ENCODE measurements at regions not wholly inside any gene's neighbourhood (a gene's known extent, or its start where the extent isn't known, plus 50 kb on each side); places are given as distances from the start of the nearest gene placed in this dataset.

GRCh38 chr13:103373916-103374315 is 307.7 kb upstream of the SLC10A2 start:
- TF ChIP-seq CTCF (IDR thresholded peaks at IDR 0.05) (no peak), POLR2A (IDR thresholded peaks at IDR 0.05) (no peak)
- H3K4me3 ChIP-seq (ENCODE audit: low read depth, poor library complexity, severe bottlenecking): no peak overlapping the region
- intact Hi-C loops (cut with DNase I; ENCODE audit: low total_unique reads): no loop called here
- no peak for DNase-seq (ENCODE audit: low spot score in 2 of 2)
- 76 to 80% methylated on average over 4 of the region's 4 CpGs for WGBS, 2 donors

- no peak overlapping the region for H3K4me3 ChIP-seq (ENCODE audit: low read depth, poor library complexity, severe bottlenecking)
- 51 to 61% methylated on average over 2 of the region's 2 CpGs for WGBS, 2 donors
- no peak for DNase-seq (ENCODE audit: low spot score in 2 of 2)
- intact Hi-C loops (cut with DNase I; ENCODE audit: low total_unique reads): no loop called here
- TF ChIP-seq CTCF (IDR thresholded peaks at IDR 0.05): no peak
- no peak for TF ChIP-seq POLR2A (IDR thresholded peaks at IDR 0.05)
Observed at GRCh38 chr13:103371271-103371670, 305.1 kb upstream of the SLC10A2 start.

GRCh38 chr13:103370790-103371189 is 304.6 kb upstream of the SLC10A2 start:
- intact Hi-C loops (cut with DNase I; ENCODE audit: low total_unique reads): no loop called here
- 48 to 49% methylated on average over 1 of the region's 1 CpG for WGBS, 2 donors
- TF ChIP-seq POLR2A (IDR thresholded peaks at IDR 0.05): no peak
- no peak for TF ChIP-seq CTCF (IDR thresholded peaks at IDR 0.05)
- no peak overlapping the region for H3K4me3 ChIP-seq (ENCODE audit: low read depth, poor library complexity, severe bottlenecking)
- no peak for DNase-seq (ENCODE audit: low spot score in 2 of 2)

- no peak overlapping the region for H3K4me3 ChIP-seq (ENCODE audit: low read depth, poor library complexity, severe bottlenecking)
- 65 to 68% methylated on average over 6 of the region's 6 CpGs for WGBS, 2 donors
- intact Hi-C loops (cut with DNase I; ENCODE audit: low total_unique reads): no loop called here
- DNase-seq (ENCODE audit: low spot score in 2 of 2): no peak
- no peak for TF ChIP-seq POLR2A (IDR thresholded peaks at IDR 0.05)
- no peak for TF ChIP-seq CTCF (IDR thresholded peaks at IDR 0.05)
Observed at GRCh38 chr13:103358255-103358932, 292.2 kb upstream of the SLC10A2 start.

GRCh38 chr13:103356226-103356864 is 290.1 kb upstream of the SLC10A2 start:
- no peak for DNase-seq (ENCODE audit: low spot score in 2 of 2)
- intact Hi-C loops (cut with DNase I; ENCODE audit: low total_unique reads): no loop called here
- 81 to 89% methylated on average over 6 of the region's 6 CpGs for WGBS, 2 donors
- TF ChIP-seq POLR2A (IDR thresholded peaks at IDR 0.05): no peak
- no peak for TF ChIP-seq CTCF (IDR thresholded peaks at IDR 0.05)
- H3K4me3 ChIP-seq (ENCODE audit: low read depth, poor library complexity, severe bottlenecking): no peak overlapping the region

All from lower leg skin (tissue), 4 donors.